ENCODE measurements at regions not wholly inside any gene's neighbourhood (a gene's known extent, or its start where the extent isn't known, plus 50 kb on each side); places are given as distances from the start of the nearest gene placed in this dataset.

DNA sequence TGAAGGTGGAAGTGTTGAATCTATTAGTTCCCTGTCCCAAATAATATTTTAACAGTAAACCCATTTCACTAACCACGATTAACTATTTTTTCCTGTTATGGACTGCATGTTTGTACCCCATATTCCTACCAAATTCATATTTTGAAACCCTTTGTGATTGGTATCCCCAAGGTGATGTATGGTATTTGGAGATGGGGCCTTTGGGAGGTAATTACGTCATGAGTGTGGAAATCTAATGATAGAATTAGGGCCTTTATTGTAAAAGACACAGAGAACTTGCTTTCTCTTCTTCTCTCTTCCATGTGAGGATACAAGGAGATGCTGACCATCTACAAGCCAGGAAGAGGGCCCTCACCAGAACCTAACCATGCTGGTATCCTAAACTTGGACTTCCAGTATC lies 744.7 kb downstream of the DTWD2 start:
- ATAC-seq (ENCODE audit: insufficient read depth, low FRiP score) (no peak), DNase-seq (no peak)
- Histone ChIP-seq H3K9me3 (ENCODE audit: control insufficient read depth in 4 of 4, insufficient read depth in 3 of 4, low read length in 3 of 4) (peaks cover 0 to 7% (median 0%) of the 10 kb centered on the region in 4 donors), H3K4me3 (no peak overlapping the region), H3K36me3 (ENCODE audit: control insufficient read depth in 4 of 4, insufficient read depth in 4 of 4, low read length in 4 of 4) (no peaks in the 10 kb centered on the region), H3K4me1 (ENCODE audit: control insufficient read depth in 5 of 5, insufficient read depth in 5 of 5, low read length in 5 of 5) (no peaks in the 10 kb centered on the region), H3K9ac (ENCODE audit: insufficient read depth in 1 of 2, low read length in 2 of 2) (no peak overlapping the region), H3K27ac (ENCODE audit: low read depth in 1 of 2, low read length in 1 of 2) (no peak overlapping the region), H3K27me3 (ENCODE audit: control insufficient read depth in 3 of 3, insufficient read depth in 3 of 3, low read length in 2 of 3) (no peaks in the 10 kb centered on the region)
- TF ChIP-seq CTCF (IDR thresholded peaks at IDR 0.05; ENCODE audit: control extremely low read depth, extremely low read depth) = no peak
- WGBS, 2 donors = 84 to 85% methylated on average over 2 of the region's 2 CpGs

- no peak for TF ChIP-seq CTCF (IDR thresholded peaks at IDR 0.05; ENCODE audit: control extremely low read depth, extremely low read depth)
- Histone ChIP-seq H3K27ac (ENCODE audit: low read depth in 1 of 2, low read length in 1 of 2) (no peak overlapping the region), H3K27me3 (ENCODE audit: control insufficient read depth in 3 of 3, insufficient read depth in 3 of 3, low read length in 2 of 3) (no peaks in the 10 kb centered on the region), H3K4me3 (no peak overlapping the region), H3K9me3 (ENCODE audit: control insufficient read depth in 4 of 4, insufficient read depth in 3 of 4, low read length in 3 of 4) (peaks cover 0 to 7% (median 0%) of the 10 kb centered on the region in 4 donors), H3K9ac (ENCODE audit: insufficient read depth in 1 of 2, low read length in 2 of 2) (no peak overlapping the region), H3K36me3 (ENCODE audit: control insufficient read depth in 4 of 4, insufficient read depth in 4 of 4, low read length in 4 of 4) (no peaks in the 10 kb centered on the region), H3K4me1 (ENCODE audit: control insufficient read depth in 5 of 5, insufficient read depth in 5 of 5, low read length in 5 of 5) (no peaks in the 10 kb centered on the region)
- DNase-seq (no peak), ATAC-seq (ENCODE audit: insufficient read depth, low FRiP score) (no peak)
Measured at GRCh38 chr5:118243068-118243467, 745.3 kb downstream of the DTWD2 start.

GRCh38 chr5:118236108-118236849 lies 752.1 kb downstream of the DTWD2 start:
- ATAC-seq (ENCODE audit: insufficient read depth, low FRiP score) (no peak), DNase-seq (no peak)
- 52 to 78% methylated on average over 2 of the region's 2 CpGs for WGBS, 2 donors
- H3K36me3 ChIP-seq (ENCODE audit: control insufficient read depth in 4 of 4, insufficient read depth in 4 of 4, low read length in 4 of 4) = no peaks in the 10 kb centered on the region
- H3K27me3 ChIP-seq (ENCODE audit: control insufficient read depth in 3 of 3, insufficient read depth in 3 of 3, low read length in 2 of 3) = no peaks in the 10 kb centered on the region
- TF ChIP-seq CTCF (IDR thresholded peaks at IDR 0.05; ENCODE audit: control extremely low read depth, extremely low read depth) = no peak
- H3K4me1 ChIP-seq (ENCODE audit: control insufficient read depth in 5 of 5, insufficient read depth in 5 of 5, low read length in 5 of 5) = no peaks in the 10 kb centered on the region
- H3K4me3 ChIP-seq = no peak overlapping the region
- no peak overlapping the region for H3K9ac ChIP-seq (ENCODE audit: insufficient read depth in 1 of 2, low read length in 2 of 2)
- no peak overlapping the region for H3K27ac ChIP-seq (ENCODE audit: low read depth in 1 of 2, low read length in 1 of 2)
- peaks cover 0 to 4% (median 0%) of the 10 kb centered on the region in 4 donors for H3K9me3 ChIP-seq (ENCODE audit: control insufficient read depth in 4 of 4, insufficient read depth in 3 of 4, low read length in 3 of 4)

DNA sequence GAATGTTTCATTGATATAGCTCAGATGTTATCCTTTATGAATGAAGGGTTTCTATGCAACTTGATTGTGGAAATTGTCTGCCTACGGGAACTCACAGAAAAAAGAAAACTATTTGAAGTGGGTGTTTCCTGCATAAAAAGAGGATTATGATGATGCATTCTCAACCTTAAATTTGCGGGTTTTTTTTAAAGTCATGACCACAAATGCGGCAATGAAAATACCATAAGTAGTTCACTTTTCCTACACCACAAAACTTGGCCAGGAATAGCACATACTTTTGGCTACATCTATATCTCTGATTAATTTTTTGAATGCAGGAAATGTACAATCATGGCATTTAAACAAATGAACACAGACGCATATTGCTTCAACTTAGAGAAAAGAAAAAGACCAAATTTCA lies 754.7 kb downstream of the DTWD2 start:
- TF ChIP-seq CTCF (IDR thresholded peaks at IDR 0.05; ENCODE audit: control extremely low read depth, extremely low read depth) = no peak
- Histone ChIP-seq H3K4me3 (no peak overlapping the region), H3K9me3 (ENCODE audit: control insufficient read depth in 4 of 4, insufficient read depth in 3 of 4, low read length in 3 of 4) (peaks cover 0 to 4% (median 0%) of the 10 kb centered on the region in 4 donors), H3K4me1 (ENCODE audit: control insufficient read depth in 5 of 5, insufficient read depth in 5 of 5, low read length in 5 of 5) (no peaks in the 10 kb centered on the region), H3K27me3 (ENCODE audit: control insufficient read depth in 3 of 3, insufficient read depth in 3 of 3, low read length in 2 of 3) (no peaks in the 10 kb centered on the region), H3K27ac (ENCODE audit: low read depth in 1 of 2, low read length in 1 of 2) (no peak overlapping the region), H3K9ac (ENCODE audit: insufficient read depth in 1 of 2, low read length in 2 of 2) (no peak overlapping the region), H3K36me3 (ENCODE audit: control insufficient read depth in 4 of 4, insufficient read depth in 4 of 4, low read length in 4 of 4) (no peaks in the 10 kb centered on the region)
- no peak for ATAC-seq (ENCODE audit: insufficient read depth, low FRiP score)
- DNase-seq = no peak
- WGBS, 2 donors = 62 to 64% methylated on average over 4 of the region's 4 CpGs
